ENCODE measurements at regions not wholly inside any gene's neighbourhood (a gene's known extent, or its start where the extent isn't known, plus 50 kb on each side); places are given as distances from the start of the nearest gene placed in this dataset.

DNA sequence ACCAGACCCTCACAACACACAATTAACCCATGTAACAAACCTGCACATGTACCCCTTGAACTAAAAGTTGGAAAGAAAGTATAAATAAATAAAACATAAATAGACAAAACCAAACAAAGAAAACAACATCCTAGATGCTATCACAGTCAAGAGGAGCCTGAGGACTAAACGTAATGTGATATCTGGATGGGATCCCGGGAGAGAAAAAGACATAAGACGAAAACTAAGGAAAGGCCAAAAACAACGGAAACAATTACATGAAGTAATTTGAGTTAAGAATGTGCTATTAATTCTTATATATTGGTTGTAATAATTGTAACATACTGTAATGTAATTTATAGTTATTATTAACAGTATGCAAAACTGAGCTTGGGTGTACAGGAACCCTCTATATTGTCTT, 793.9 kb downstream of the SEMA5A start:
- no peaks in the 10 kb centered on the region for H3K36me3 ChIP-seq (ENCODE audit: insufficient read depth, low read length)
- TF ChIP-seq, protein P1, sequence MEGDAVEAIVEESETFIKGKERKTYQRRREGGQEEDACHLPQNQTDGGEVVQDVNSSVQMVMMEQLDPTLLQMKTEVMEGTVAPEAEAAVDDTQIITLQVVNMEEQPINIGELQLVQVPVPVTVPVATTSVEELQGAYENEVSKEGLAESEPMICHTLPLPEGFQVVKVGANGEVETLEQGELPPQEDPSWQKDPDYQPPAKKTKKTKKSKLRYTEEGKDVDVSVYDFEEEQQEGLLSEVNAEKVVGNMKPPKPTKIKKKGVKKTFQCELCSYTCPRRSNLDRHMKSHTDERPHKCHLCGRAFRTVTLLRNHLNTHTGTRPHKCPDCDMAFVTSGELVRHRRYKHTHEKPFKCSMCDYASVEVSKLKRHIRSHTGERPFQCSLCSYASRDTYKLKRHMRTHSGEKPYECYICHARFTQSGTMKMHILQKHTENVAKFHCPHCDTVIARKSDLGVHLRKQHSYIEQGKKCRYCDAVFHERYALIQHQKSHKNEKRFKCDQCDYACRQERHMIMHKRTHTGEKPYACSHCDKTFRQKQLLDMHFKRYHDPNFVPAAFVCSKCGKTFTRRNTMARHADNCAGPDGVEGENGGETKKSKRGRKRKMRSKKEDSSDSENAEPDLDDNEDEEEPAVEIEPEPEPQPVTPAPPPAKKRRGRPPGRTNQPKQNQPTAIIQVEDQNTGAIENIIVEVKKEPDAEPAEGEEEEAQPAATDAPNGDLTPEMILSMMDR (IDR thresholded peaks at IDR 0.05): no peak
- POLR2A ChIA-PET: no interaction called here
- no peaks in the 10 kb centered on the region for H3K27me3 ChIP-seq (ENCODE audit: control insufficient read depth in 1 of 2, insufficient read depth in 2 of 2, low read length in 2 of 2)
- DNase-seq (no peak), ATAC-seq (ENCODE audit: poor library complexity) (no peak)
- H3K27ac ChIP-seq (ENCODE audit: low read depth in 1 of 2, low read length in 2 of 2): no peak overlapping the region
- Mint-ChIP-seq H3K9me3 (peaks cover 10% of the 10 kb centered on the region), H3K27me3 (no peaks in the 10 kb centered on the region), H3K4me1 (ENCODE audit: low read depth) (no peaks in the 10 kb centered on the region), H3K27ac (no peak overlapping the region), H3K4me3 (no peak overlapping the region), H3K36me3 (ENCODE audit: low read depth) (no peaks in the 10 kb centered on the region)
- CTCF ChIA-PET: no interaction called here
- no peak overlapping the region for H3K4me3 ChIP-seq (ENCODE audit: low read length)
- H3K9me3 ChIP-seq (ENCODE audit: control insufficient read depth in 1 of 2, insufficient read depth in 1 of 2, low read length in 2 of 2): peaks cover 0 to 6% of the 10 kb centered on the region in 2 experiments
- H3K4me1 ChIP-seq (ENCODE audit: insufficient read depth, low read length): no peaks in the 10 kb centered on the region
- intact Hi-C loops (cut with DNase I, micrococcal nuclease): no loop called here

DNA sequence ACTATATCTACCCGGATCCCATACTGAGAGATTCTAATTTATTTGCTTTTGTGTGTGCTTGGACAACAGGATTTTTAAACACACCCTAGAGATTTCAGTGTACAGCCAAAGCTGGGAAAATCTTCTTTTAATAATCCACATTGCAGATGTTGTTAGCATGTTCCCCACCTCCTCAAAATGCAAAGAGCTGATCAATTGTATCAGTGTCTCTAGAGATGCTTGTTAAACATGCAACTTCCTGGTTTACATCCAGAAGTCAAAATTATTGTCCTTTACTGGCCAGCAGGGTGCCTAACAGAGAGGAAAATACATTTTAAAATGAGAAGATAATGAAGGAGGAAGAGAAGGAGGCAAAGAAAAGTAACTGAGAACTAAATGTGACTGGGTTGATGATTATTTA, 793.3 kb downstream of the SEMA5A start:
- Histone ChIP-seq H3K27me3 (ENCODE audit: control insufficient read depth in 1 of 2, insufficient read depth in 2 of 2, low read length in 2 of 2) (no peaks in the 10 kb centered on the region), H3K9me3 (ENCODE audit: control insufficient read depth in 1 of 2, insufficient read depth in 1 of 2, low read length in 2 of 2) (peaks cover 0 to 6% of the 10 kb centered on the region in 2 experiments), H3K27ac (ENCODE audit: low read depth in 1 of 2, low read length in 2 of 2) (no peak overlapping the region), H3K4me3 (ENCODE audit: low read length) (no peak overlapping the region), H3K36me3 (ENCODE audit: insufficient read depth, low read length) (no peaks in the 10 kb centered on the region), H3K4me1 (ENCODE audit: insufficient read depth, low read length) (no peaks in the 10 kb centered on the region)
- POLR2A ChIA-PET: no interaction called here
- H3K27me3 Mint-ChIP-seq: no peaks in the 10 kb centered on the region
- CTCF ChIA-PET: no interaction called here
- no peaks in the 10 kb centered on the region for H3K4me1 Mint-ChIP-seq (ENCODE audit: low read depth)
- no peak overlapping the region for H3K27ac Mint-ChIP-seq
- no peak overlapping the region for H3K4me3 Mint-ChIP-seq
- no peaks in the 10 kb centered on the region for H3K36me3 Mint-ChIP-seq (ENCODE audit: low read depth)
- ATAC-seq (ENCODE audit: poor library complexity) (no peak), DNase-seq (no peak)
- peaks cover 7% of the 10 kb centered on the region for H3K9me3 Mint-ChIP-seq
- TF ChIP-seq, protein P1 (IDR thresholded peaks at IDR 0.05): no peak
- intact Hi-C loops (cut with DNase I, micrococcal nuclease): no loop called here

DNA sequence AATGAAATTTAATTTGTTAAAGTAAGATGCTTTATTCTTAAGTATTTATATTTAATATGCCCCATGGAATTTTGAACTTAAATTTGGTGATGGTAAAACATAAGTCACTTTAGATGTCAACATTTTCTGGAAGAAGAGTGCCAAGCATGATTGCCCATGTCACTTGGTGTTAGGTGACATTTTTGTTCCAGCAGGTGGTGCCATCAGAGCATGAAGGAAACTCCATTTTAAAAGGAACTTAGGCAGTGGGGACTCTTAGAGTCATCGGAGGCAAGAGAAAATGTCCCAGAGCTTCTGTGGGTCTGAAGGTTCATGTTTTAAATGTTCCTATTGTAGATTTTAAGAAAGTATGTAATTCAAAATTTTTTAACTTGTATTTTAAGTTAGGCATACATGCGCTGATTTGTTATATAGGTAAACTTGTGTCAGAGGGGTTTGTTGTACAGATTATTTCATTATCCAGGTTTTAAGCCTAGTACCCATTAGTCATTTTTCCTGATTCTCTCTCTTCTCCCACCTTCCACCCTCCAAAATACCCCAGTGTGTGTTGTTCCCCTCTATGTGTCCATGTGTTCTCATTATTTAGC, 789.3 kb downstream of the SEMA5A start:
- Mint-ChIP-seq H3K4me3 (no peak overlapping the region), H3K4me1 (ENCODE audit: low read depth) (no peaks in the 10 kb centered on the region), H3K27ac (no peak overlapping the region), H3K27me3 (no peaks in the 10 kb centered on the region), H3K36me3 (ENCODE audit: low read depth) (no peaks in the 10 kb centered on the region), H3K9me3 (peaks cover 16% of the 10 kb centered on the region)
- H3K4me1 ChIP-seq (ENCODE audit: insufficient read depth, low read length): no peaks in the 10 kb centered on the region
- H3K4me3 ChIP-seq (ENCODE audit: low read length): no peak overlapping the region
- H3K27ac ChIP-seq (ENCODE audit: low read depth in 1 of 2, low read length in 2 of 2): no peak overlapping the region
- no peak for ATAC-seq (ENCODE audit: poor library complexity)
- peaks cover 0 to 12% of the 10 kb centered on the region in 2 experiments for H3K9me3 ChIP-seq (ENCODE audit: control insufficient read depth in 1 of 2, insufficient read depth in 1 of 2, low read length in 2 of 2)
- TF ChIP-seq, protein P1 (IDR thresholded peaks at IDR 0.05): no peak
- H3K27me3 ChIP-seq (ENCODE audit: control insufficient read depth in 1 of 2, insufficient read depth in 2 of 2, low read length in 2 of 2): no peaks in the 10 kb centered on the region
- DNase-seq: no peak
- intact Hi-C loops (cut with DNase I, micrococcal nuclease): no loop called here
- H3K36me3 ChIP-seq (ENCODE audit: insufficient read depth, low read length): no peaks in the 10 kb centered on the region
- CTCF ChIA-PET: no interaction called here
- POLR2A ChIA-PET: no interaction called here
